ENCODE measurements at regions not wholly inside any gene's neighbourhood (a gene's known extent, or its start where the extent isn't known, plus 50 kb on each side); places are given as distances from the start of the nearest gene placed in this dataset.

DNA sequence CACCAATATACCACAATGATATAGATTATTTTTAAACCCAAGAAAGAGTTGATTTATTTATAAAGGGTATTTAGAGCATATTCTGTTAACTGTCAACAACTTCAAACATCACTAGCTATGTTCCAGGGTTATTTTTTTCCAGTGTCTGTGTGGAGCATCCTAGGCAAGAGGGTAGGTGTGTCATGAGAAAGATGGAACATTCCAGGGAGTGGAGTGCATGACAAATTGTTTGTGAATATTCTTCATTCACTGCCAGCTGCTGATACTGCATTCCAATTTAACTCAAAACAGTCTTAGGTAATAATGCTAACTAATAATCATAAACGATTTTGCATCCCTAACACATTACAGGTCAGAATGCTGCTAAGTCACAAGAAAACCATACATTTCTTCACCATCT lies 148.7 kb upstream of the RASGEF1B start:
- no peaks in the 10 kb centered on the region for H3K9me3 Mint-ChIP-seq
- no peaks in the 10 kb centered on the region for H3K4me1 ChIP-seq (ENCODE audit: control insufficient read depth in 1 of 2, extremely low read depth in 1 of 2, insufficient read depth in 2 of 2, low read length in 2 of 2)
- peaks cover 0 to 2% (median 0%) of the 10 kb centered on the region in 3 donors for H3K4me1 Mint-ChIP-seq
- H3K36me3 Mint-ChIP-seq = no peaks in the 10 kb centered on the region
- H3K4me3 Mint-ChIP-seq = no peak overlapping the region
- ATAC-seq (replicated peaks in 1 of 4) (no peak), DNase-seq (no peak)
- no peaks in the 10 kb centered on the region for H3K27me3 ChIP-seq (replicated peaks in 1 of 2; ENCODE audit: control insufficient read depth in 2 of 2, extremely low read depth in 1 of 2, insufficient read depth in 2 of 2, low read length in 1 of 2)
- no peaks in the 10 kb centered on the region for H3K27me3 Mint-ChIP-seq
- no peaks in the 10 kb centered on the region for H3K9me3 ChIP-seq
- H3K27ac ChIP-seq (ENCODE audit: low read length) = no peak overlapping the region
- H3K36me3 ChIP-seq (ENCODE audit: control insufficient read depth in 2 of 2, extremely low read depth in 1 of 2, insufficient read depth in 1 of 2, low read length in 1 of 2) = no peaks in the 10 kb centered on the region
- ChIA-PET CTCF (interaction anchor here (0.6 to 0.7 kb wide), 2 partner anchors 1283 to 1877 kb away, joined by 3 to 4 read pairs; no protein-coding TSS in a partner anchor), POLR2A (interaction anchor here in 1 of 2 donors (0.6 kb wide), 1 partner anchor 371 kb away, joined by 3 read pairs; no protein-coding TSS in a partner anchor)
- no peak overlapping the region for H3K4me3 ChIP-seq (ENCODE audit: control insufficient read depth in 1 of 2, extremely low read depth in 1 of 2, low read length in 1 of 2)
- H3K27ac Mint-ChIP-seq = no peak overlapping the region
- no CpG with 5 or more reads among the region's 1 CpG for WGBS (ENCODE audit: insufficient coverage)

DNA sequence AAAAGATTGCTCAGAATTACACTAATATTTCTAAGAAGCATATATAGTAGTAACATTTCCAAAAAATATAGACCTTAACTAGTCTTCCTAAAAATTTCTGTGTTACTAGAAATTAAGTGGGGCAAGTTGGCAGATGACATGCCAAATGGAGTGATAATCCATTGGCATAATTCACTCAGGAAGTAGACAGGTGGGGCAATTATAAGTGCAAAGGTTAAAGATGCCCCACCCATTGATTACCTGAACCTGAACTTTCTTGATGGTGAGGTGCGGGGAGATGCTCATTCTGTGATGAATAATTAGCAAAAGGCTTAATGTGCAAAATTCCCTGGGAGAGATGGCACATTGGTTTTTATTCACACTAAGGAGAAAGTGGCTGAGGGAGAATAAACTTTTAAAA lies 145.8 kb upstream of the RASGEF1B start:
- no peaks in the 10 kb centered on the region for H3K9me3 ChIP-seq
- WGBS (ENCODE audit: insufficient coverage) = no CpG with 5 or more reads among the region's 1 CpG
- Mint-ChIP-seq H3K27me3 (no peaks in the 10 kb centered on the region), H3K4me3 (no peak overlapping the region), H3K9me3 (no peaks in the 10 kb centered on the region), H3K4me1 (no peaks in the 10 kb centered on the region), H3K27ac (no peak overlapping the region), H3K36me3 (no peaks in the 10 kb centered on the region)
- no peak overlapping the region for H3K27ac ChIP-seq (ENCODE audit: low read length)
- H3K27me3 ChIP-seq (replicated peaks in 1 of 2; ENCODE audit: control insufficient read depth in 2 of 2, extremely low read depth in 1 of 2, insufficient read depth in 2 of 2, low read length in 1 of 2) = no peaks in the 10 kb centered on the region
- H3K4me3 ChIP-seq (ENCODE audit: control insufficient read depth in 1 of 2, extremely low read depth in 1 of 2, low read length in 1 of 2) = no peak overlapping the region
- ChIA-PET CTCF (interaction anchor here (0.6 kb wide), 2 partner anchors 69 to 121 kb away, joined by 4 to 8 read pairs; no protein-coding TSS in a partner anchor), POLR2A (no interaction called here)
- no peaks in the 10 kb centered on the region for H3K4me1 ChIP-seq (ENCODE audit: control insufficient read depth in 1 of 2, extremely low read depth in 1 of 2, insufficient read depth in 2 of 2, low read length in 2 of 2)
- no peaks in the 10 kb centered on the region for H3K36me3 ChIP-seq (ENCODE audit: control insufficient read depth in 2 of 2, extremely low read depth in 1 of 2, insufficient read depth in 1 of 2, low read length in 1 of 2)
- no peak for ATAC-seq (replicated peaks in 1 of 4)
- DNase-seq = no peak

DNA sequence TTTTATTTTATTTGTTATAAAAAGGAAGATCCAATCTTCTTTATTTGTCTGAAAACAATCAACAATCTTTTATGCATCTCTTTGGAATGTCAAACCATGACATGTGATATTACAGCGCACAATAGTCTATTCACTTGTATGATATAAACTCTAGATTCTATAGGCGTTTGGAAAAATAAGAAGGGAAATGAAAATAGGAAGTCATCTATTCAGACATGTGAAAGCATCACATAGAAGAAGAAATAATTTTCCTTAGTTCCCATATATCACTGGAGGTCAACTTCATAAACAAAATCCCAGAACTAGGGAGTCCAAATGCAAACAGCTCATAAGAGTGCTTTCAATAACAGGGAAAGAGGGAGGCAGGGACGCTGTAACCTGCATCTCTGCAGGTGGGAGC lies 139.5 kb upstream of the RASGEF1B start:
- Histone ChIP-seq H3K27ac (ENCODE audit: low read length) (no peak overlapping the region), H3K27me3 (replicated peaks in 1 of 2; ENCODE audit: control insufficient read depth in 2 of 2, extremely low read depth in 1 of 2, insufficient read depth in 2 of 2, low read length in 1 of 2) (no peaks in the 10 kb centered on the region), H3K36me3 (ENCODE audit: control insufficient read depth in 2 of 2, extremely low read depth in 1 of 2, insufficient read depth in 1 of 2, low read length in 1 of 2) (no peaks in the 10 kb centered on the region), H3K4me3 (ENCODE audit: control insufficient read depth in 1 of 2, extremely low read depth in 1 of 2, low read length in 1 of 2) (no peak overlapping the region), H3K9me3 (no peaks in the 10 kb centered on the region), H3K4me1 (ENCODE audit: control insufficient read depth in 1 of 2, extremely low read depth in 1 of 2, insufficient read depth in 2 of 2, low read length in 2 of 2) (peaks cover 0 to 9% of the 10 kb centered on the region in 2 experiments)
- POLR2A ChIA-PET = no interaction called here
- Mint-ChIP-seq H3K27ac (no peak overlapping the region), H3K9me3 (no peaks in the 10 kb centered on the region), H3K4me1 (peaks cover 5 to 9% (median 7%) of the 10 kb centered on the region in 3 donors), H3K36me3 (no peaks in the 10 kb centered on the region), H3K27me3 (no peaks in the 10 kb centered on the region), H3K4me3 (no peak overlapping the region)
- DNase-seq = no peak
- no peak for ATAC-seq (replicated peaks in 1 of 4)
- CTCF ChIA-PET = no interaction called here
- WGBS (ENCODE audit: insufficient coverage) = no CpG with 5 or more reads among the region's 3 CpGs

DNA sequence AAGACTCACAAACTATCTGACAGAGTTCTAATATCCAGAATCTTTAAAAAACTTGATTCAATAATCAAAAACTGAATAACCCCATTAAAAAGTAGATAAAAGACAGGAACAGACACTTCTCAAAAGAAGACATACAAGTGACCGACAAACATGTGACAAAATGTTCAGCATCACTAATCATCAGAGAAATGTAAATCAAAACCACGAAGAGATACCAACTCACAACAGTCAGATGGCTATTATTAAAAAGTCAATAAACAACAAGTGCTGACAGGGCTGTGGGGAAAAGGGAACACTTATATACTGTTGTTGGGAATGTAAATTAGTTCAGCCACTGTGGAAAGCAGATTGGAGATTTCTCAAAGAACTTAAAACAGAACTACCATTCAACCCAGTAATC lies 138.1 kb upstream of the RASGEF1B start:
- H3K4me3 ChIP-seq (ENCODE audit: control insufficient read depth in 1 of 2, extremely low read depth in 1 of 2, low read length in 1 of 2) = no peak overlapping the region
- peaks cover 0 to 13% of the 10 kb centered on the region in 2 experiments for H3K4me1 ChIP-seq (ENCODE audit: control insufficient read depth in 1 of 2, extremely low read depth in 1 of 2, insufficient read depth in 2 of 2, low read length in 2 of 2)
- Mint-ChIP-seq H3K27ac (no peak overlapping the region), H3K4me3 (no peak overlapping the region), H3K4me1 (peaks cover 5 to 9% (median 7%) of the 10 kb centered on the region in 3 donors), H3K27me3 (no peaks in the 10 kb centered on the region), H3K36me3 (no peaks in the 10 kb centered on the region), H3K9me3 (no peaks in the 10 kb centered on the region)
- POLR2A ChIA-PET = no interaction called here
- H3K9me3 ChIP-seq = no peaks in the 10 kb centered on the region
- H3K27ac ChIP-seq (ENCODE audit: low read length) = no peak overlapping the region
- H3K27me3 ChIP-seq (replicated peaks in 1 of 2; ENCODE audit: control insufficient read depth in 2 of 2, extremely low read depth in 1 of 2, insufficient read depth in 2 of 2, low read length in 1 of 2) = no peaks in the 10 kb centered on the region
- ATAC-seq (replicated peaks in 1 of 4) (no peak), DNase-seq (no peak)
- CTCF ChIA-PET = interaction anchor here in 1 of 2 donors (0.5 kb wide), 1 partner anchor 177 kb away, joined by 3 read pairs; no protein-coding TSS in a partner anchor
- no CpG with 5 or more reads among the region's 2 CpGs for WGBS (ENCODE audit: insufficient coverage)
- no peaks in the 10 kb centered on the region for H3K36me3 ChIP-seq (ENCODE audit: control insufficient read depth in 2 of 2, extremely low read depth in 1 of 2, insufficient read depth in 1 of 2, low read length in 1 of 2)

DNA sequence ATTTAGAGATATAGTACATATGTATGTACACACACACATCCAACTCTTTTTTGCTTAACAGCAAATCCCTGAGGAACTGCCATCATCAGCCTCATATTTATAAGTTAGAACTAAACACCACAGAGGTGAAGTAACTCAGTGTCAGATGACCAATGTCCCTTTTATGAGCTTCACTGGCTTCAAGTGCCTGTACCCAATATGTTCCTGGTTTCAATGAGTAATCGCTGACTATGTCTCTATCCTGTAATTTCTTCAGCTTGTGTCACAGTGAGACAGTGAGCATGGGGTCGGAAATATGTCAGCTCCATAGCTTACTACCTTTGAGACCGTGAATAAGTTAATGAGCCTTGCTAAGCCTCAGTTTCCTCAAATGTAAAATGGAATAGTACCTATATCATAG lies 136.2 kb upstream of the RASGEF1B start:
- Histone ChIP-seq H3K9me3 (no peaks in the 10 kb centered on the region), H3K36me3 (ENCODE audit: control insufficient read depth in 2 of 2, extremely low read depth in 1 of 2, insufficient read depth in 1 of 2, low read length in 1 of 2) (no peaks in the 10 kb centered on the region), H3K27ac (ENCODE audit: low read length) (no peak overlapping the region), H3K27me3 (replicated peaks in 1 of 2; ENCODE audit: control insufficient read depth in 2 of 2, extremely low read depth in 1 of 2, insufficient read depth in 2 of 2, low read length in 1 of 2) (no peaks in the 10 kb centered on the region), H3K4me3 (ENCODE audit: control insufficient read depth in 1 of 2, extremely low read depth in 1 of 2, low read length in 1 of 2) (no peak overlapping the region), H3K4me1 (ENCODE audit: control insufficient read depth in 1 of 2, extremely low read depth in 1 of 2, insufficient read depth in 2 of 2, low read length in 2 of 2) (peaks cover 0 to 13% of the 10 kb centered on the region in 2 experiments)
- CTCF ChIA-PET = interaction anchor here in 1 of 2 donors (1.0 kb wide), 1 partner anchor 9 kb away, joined by 3 read pairs; no protein-coding TSS in a partner anchor
- Mint-ChIP-seq H3K36me3 (no peaks in the 10 kb centered on the region), H3K27ac (no peak overlapping the region), H3K27me3 (no peaks in the 10 kb centered on the region), H3K9me3 (no peaks in the 10 kb centered on the region), H3K4me1 (peaks cover 5 to 9% (median 7%) of the 10 kb centered on the region in 3 donors), H3K4me3 (no peak overlapping the region)
- ATAC-seq (replicated peaks in 1 of 4) (no peak), DNase-seq (no peak)
- 100% methylated on average over 1 of the region's 3 CpGs for WGBS (ENCODE audit: insufficient coverage)
- POLR2A ChIA-PET = interaction anchor here (0.5 to 0.7 kb wide), 2 partner anchors 49 to 517 kb away, joined by 3 to 5 read pairs; no protein-coding TSS in a partner anchor

DNA sequence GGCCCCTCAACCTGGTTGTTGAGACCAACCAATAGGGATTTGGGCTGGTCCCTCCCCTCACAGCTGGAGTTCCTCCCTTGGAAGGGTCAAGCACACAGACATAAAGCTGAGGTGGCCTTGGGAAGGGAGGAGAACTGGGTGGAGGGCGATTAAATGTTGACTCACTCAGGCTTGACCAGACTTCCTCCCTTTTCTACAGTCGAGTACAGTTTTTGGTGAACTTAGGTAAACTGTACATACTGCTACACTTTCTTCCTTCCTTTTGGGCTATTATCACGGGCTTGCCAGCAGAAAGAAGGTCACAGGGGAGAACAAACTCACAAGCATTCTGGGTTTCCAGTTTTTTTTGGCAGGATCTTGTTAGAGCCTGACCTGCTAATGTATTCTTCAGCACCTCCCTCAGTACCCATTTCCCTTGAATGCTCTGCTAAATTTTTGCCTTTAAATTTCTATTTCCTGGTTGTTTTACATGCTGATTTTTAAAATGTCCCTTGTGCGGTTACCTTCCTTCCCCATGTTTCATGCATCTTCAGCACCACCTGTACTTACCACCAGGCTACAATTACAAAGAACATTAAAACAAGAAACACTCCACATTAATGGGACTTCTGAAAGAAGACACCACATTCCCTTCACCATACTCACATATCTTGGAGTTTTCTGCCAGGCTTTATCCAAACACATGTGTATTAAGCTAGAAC lies 135.2 kb upstream of the RASGEF1B start:
- Mint-ChIP-seq H3K9me3 (no peaks in the 10 kb centered on the region), H3K27ac (no peak overlapping the region), H3K27me3 (no peaks in the 10 kb centered on the region), H3K36me3 (no peaks in the 10 kb centered on the region), H3K4me3 (no peak overlapping the region), H3K4me1 (peaks cover 5 to 9% (median 7%) of the 10 kb centered on the region in 3 donors)
- no peaks in the 10 kb centered on the region for H3K9me3 ChIP-seq
- H3K27me3 ChIP-seq (replicated peaks in 1 of 2; ENCODE audit: control insufficient read depth in 2 of 2, extremely low read depth in 1 of 2, insufficient read depth in 2 of 2, low read length in 1 of 2) = no peaks in the 10 kb centered on the region
- no peaks in the 10 kb centered on the region for H3K36me3 ChIP-seq (ENCODE audit: control insufficient read depth in 2 of 2, extremely low read depth in 1 of 2, insufficient read depth in 1 of 2, low read length in 1 of 2)
- CTCF ChIA-PET = no interaction called here
- H3K4me3 ChIP-seq (ENCODE audit: control insufficient read depth in 1 of 2, extremely low read depth in 1 of 2, low read length in 1 of 2) = no peak overlapping the region
- ATAC-seq (replicated peaks in 1 of 4) (peak in 1 of 4 experiments; percentile 51), DNase-seq (peak in 1 of 35 experiments; percentile 5)
- POLR2A ChIA-PET = interaction anchor here in 1 of 2 donors (0.5 kb wide), 1 partner anchor 50 kb away, joined by 3 read pairs; no protein-coding TSS in a partner anchor
- no peak overlapping the region for H3K27ac ChIP-seq (ENCODE audit: low read length)
- WGBS (ENCODE audit: insufficient coverage) = 54% methylated on average over 3 of the region's 4 CpGs
- H3K4me1 ChIP-seq (ENCODE audit: control insufficient read depth in 1 of 2, extremely low read depth in 1 of 2, insufficient read depth in 2 of 2, low read length in 2 of 2) = peaks cover 0 to 13% of the 10 kb centered on the region in 2 experiments

Data from T-cell (primary cell).